K562 (cell line): ENCODE measurements at regions not wholly inside any gene's neighbourhood (a gene's known extent, or its start where the extent isn't known, plus 50 kb on each side); places are given as distances from the start of the nearest gene placed in this dataset.

Experiments
- CTBP1 ChIP-seq: fragments of 450-650 bp; IDR thresholded peaks from 2 replicates; pipeline ENCODE4 v1.6.1; 2016; ENCODE audit warnings: borderline replicate concordance
- CTCF ChIP-seq, 3 experiments: IDR thresholded peaks in 2 of 3; conservative IDR thresholded peaks in 1 of 3; 2 replicates each; pipeline ENCODE4 v1.5.1; 2011 to 2012; ENCODE audit warnings: low read length in 3 of 3, mild to moderate bottlenecking in 3 of 3, control low read depth in 2 of 3, improper control_type of control experiment in 1 of 3, inconsistent platforms in 1 of 3, low read depth in 1 of 3, mixed read lengths in 1 of 3, moderate library complexity in 1 of 3; ENCODE audit not compliant: insufficient read depth in 2 of 3
- POLR2AphosphoS2 ChIP-seq: IDR thresholded peaks from 2 replicates; pipeline ENCODE4 v1.6.1; 2012; ENCODE audit warnings: low read length, improper control_type of control experiment

DNA sequence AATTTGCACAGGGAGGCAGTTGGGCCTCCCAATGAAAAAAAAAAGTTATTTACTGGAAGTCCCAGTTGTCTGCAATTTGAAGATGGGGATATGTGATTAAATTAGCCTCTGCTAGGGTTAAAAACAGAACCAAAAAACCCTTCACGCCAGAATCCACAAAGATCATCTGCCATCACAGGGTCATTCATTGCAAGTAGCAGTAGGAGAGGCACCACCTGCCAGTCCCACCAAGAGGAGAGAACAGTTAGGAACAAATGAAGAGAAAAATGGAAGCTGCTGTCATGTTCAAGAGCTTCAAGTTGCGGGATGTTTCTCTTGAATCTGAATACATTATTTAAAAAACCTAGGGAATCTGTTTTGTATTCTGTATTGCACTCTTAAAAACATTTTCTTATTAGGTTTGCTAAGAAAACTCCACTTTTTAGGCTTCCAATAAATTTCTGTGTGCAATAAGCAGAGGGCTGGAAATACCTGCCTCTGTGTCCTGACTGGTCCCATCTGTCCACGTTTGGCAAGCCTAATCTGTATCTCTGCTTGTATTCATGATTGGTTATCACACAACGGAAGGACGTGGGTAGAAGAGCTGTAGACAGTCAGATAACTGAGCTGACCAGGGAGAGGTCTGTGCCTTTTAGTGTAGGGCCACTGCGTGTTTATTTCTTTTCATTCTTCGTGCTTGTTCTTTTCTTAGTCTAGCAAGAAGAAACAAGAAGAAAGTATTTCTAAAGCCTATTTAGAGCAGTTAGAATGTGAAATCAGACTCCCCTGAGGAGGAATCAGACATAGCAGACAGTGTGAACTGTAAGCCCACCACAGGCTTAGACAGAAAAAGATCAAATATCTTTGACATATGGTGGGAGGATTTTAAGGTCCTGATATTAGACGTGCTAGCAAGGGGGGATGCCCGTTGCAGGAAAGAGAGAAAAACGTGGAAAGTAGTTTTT is 630.6 kb upstream of the SEMA6A start:
- TF ChIP-seq CTBP1 (no peak), POLR2AphosphoS2 (no peak), CTCF (IDR thresholded peaks at IDR 0.05 in 2 of 3, conservative IDR thresholded peaks at IDR 0.05 in 1 of 3; ENCODE audit: insufficient read depth in 2 of 3, low read depth in 1 of 3, low read length in 3 of 3) (no peak)
